ENCODE measurements at regions not wholly inside any gene's neighbourhood (a gene's known extent, or its start where the extent isn't known, plus 50 kb on each side); places are given as distances from the start of the nearest gene placed in this dataset.

- no peak for DNase-seq (ENCODE audit: low read depth)
Observed at GRCh38 chr9:99282406-99282805, 60.3 kb downstream of the SEC61B start.

- DNase-seq (ENCODE audit: low read depth): no peak
Observed at GRCh38 chr9:99285965-99286364, 63.9 kb downstream of the SEC61B start.

- no peak for DNase-seq (ENCODE audit: low read depth)
Observed at GRCh38 chr9:99286536-99286935, 64.5 kb downstream of the SEC61B start.

GRCh38 chr9:99287641-99288040 is 65.6 kb downstream of the SEC61B start:
- no peak for DNase-seq (ENCODE audit: low read depth)

GRCh38 chr9:99288830-99289229 is 66.7 kb downstream of the SEC61B start:
- DNase-seq (ENCODE audit: low read depth): no peak

GRCh38 chr9:99294850-99295461 is 72.9 kb downstream of the SEC61B start:
- DNase-seq (ENCODE audit: low read depth): no peak

GRCh38 chr9:99296291-99296951 is 74.3 kb downstream of the SEC61B start:
- peak; percentile 1 for DNase-seq (ENCODE audit: low read depth)

- DNase-seq (ENCODE audit: low read depth): no peak
Observed at GRCh38 chr9:99298614-99299013, 76.5 kb downstream of the SEC61B start.

- DNase-seq (ENCODE audit: low read depth): no peak
Observed at GRCh38 chr9:99299211-99300102, 77.4 kb downstream of the SEC61B start.

- no peak for DNase-seq (ENCODE audit: low read depth)
Observed at GRCh38 chr9:99300103-99300439, 78.0 kb downstream of the SEC61B start.

- no peak for DNase-seq (ENCODE audit: low read depth)
Observed at GRCh38 chr9:99300603-99301002, 78.5 kb downstream of the SEC61B start.

GRCh38 chr9:99303177-99303576 is 81.1 kb downstream of the SEC61B start:
- no peak for DNase-seq (ENCODE audit: low read depth)

- no peak for DNase-seq (ENCODE audit: low read depth)
Observed at GRCh38 chr9:99305124-99305523, 83.0 kb downstream of the SEC61B start.

- no peak for DNase-seq (ENCODE audit: low read depth)
Observed at GRCh38 chr9:99305820-99306811, 84.0 kb downstream of the SEC61B start.

- DNase-seq (ENCODE audit: low read depth): no peak
Observed at GRCh38 chr9:99307851-99308250, 85.8 kb downstream of the SEC61B start.

- DNase-seq (ENCODE audit: low read depth): no peak
Observed at GRCh38 chr9:99309141-99309939, 87.3 kb downstream of the SEC61B start.

- no peak for DNase-seq (ENCODE audit: low read depth)
Observed at GRCh38 chr9:99312736-99313135, 90.7 kb downstream of the SEC61B start.

- no peak for DNase-seq (ENCODE audit: low read depth)
Observed at GRCh38 chr9:99319048-99319447, 97.0 kb downstream of the SEC61B start.

- DNase-seq (ENCODE audit: low read depth): no peak
Observed at GRCh38 chr9:99322299-99322698, 100.2 kb downstream of the SEC61B start.

GRCh38 chr9:99326112-99326916 is 104.2 kb downstream of the SEC61B start:
- DNase-seq (ENCODE audit: low read depth): no peak

Measured in T follicular helper cell (primary cell).